NCI-H1105 (cell line): ENCODE measurements at regions not wholly inside any gene's neighbourhood (a gene's known extent, or its start where the extent isn't known, plus 50 kb on each side); places are given as distances from the start of the nearest gene placed in this dataset.
"Not testable (repeated sequence)": the region's sequence is repeated elsewhere in the genome, so short reads cannot be mapped to it uniquely, and the experiment has no call there.

Experiments used
- DNase-seq: peaks from one replicate; lab custom pipeline; 2025; lab: John Stamatoyannopoulos, UW

GRCh38 chr19:27714857-27715256, 1498.1 kb downstream of the UQCRFS1 start:
- no peak for DNase-seq

- DNase-seq = no peak
Measured at GRCh38 chr19:27709496-27709895, 1503.5 kb downstream of the UQCRFS1 start.

GRCh38 chr19:27708986-27709385, 1504.0 kb downstream of the UQCRFS1 start:
- DNase-seq = not testable (repeated sequence)

GRCh38 chr19:27707026-27707425, 1505.9 kb downstream of the UQCRFS1 start:
- not testable (repeated sequence) for DNase-seq

DNA sequence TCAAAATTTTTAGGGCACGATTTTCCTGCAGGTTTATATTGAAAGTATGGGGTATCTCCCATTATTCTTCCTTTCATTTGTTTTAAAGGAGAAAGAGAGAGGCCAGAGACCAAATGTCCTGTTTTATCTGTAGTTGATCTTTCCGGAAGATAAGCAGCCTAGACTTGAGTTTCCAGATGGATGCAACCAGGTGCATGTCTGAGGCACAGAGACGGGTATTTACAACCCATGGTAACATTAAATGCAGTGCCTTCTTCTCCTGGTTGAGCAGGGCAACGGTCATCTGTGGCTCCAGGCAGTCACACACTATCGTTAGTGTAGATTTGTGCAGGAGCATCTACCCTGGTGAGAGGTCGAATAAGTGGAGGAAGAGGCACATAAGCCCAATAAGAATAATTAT, 1507.1 kb downstream of the UQCRFS1 start:
- DNase-seq = no peak

DNA sequence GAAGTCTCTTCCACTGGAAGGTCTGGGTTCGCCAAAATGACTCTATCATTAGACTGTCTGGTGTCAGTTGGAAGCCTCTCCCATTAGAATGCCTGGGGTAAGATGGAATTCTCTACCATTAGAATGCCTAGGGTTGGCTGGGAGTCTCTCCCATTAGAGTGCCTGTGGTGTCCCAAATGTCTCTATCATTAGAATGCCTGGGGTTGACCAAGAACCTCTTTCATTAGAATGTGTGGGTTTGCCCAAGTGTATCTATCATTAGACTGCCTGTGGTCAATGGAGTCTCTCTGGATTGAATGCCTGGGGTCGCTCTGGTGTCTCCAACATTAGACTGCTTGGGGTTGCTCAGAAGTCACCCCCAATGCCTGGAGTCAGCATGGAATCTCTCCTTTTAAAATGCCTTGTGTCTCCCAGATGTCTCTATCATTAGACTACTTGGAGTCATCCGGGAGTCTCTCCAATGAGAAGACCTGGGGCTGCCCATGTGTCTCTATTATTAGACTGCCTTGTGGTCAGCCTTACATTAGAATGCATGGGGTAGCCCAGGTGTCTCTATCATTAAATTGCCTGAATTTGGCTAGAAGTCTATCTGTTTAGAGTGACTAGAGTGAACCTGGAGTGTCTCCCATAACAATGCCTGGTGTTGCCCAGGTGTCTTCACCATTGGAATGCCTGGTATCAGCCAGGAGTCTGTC, 1518.4 kb downstream of the UQCRFS1 start:
- DNase-seq = no peak

GRCh38 chr19:27691991-27692390, 1521.0 kb downstream of the UQCRFS1 start:
- no peak for DNase-seq

DNA sequence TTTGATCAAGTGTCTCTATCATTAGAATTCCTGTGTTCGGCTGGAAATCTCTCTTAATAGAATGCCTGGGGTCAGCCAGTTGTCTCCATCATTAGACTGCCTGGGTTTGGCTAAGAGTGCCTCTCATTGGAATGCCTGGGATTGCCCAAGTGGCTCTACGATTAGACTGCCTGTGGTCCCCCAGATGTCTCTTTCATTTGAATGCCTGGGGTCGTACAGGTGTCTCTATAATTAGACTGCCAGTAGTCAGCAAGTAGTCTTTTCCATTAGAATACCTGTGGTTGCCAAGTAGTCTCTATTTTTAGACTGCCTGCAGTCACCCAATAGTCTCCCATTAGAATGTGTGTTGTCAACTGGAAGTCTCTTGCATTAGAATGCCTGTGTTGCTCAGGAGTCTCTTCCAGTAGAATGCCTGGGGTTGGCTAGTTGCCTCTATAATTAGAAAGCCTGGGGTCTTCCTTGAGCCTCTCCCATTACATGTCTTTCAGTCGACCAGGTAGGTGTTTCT, 1523.2 kb downstream of the UQCRFS1 start:
- no peak for DNase-seq

GRCh38 chr19:27684293-27684692, 1528.7 kb downstream of the UQCRFS1 start:
- no peak for DNase-seq

DNA sequence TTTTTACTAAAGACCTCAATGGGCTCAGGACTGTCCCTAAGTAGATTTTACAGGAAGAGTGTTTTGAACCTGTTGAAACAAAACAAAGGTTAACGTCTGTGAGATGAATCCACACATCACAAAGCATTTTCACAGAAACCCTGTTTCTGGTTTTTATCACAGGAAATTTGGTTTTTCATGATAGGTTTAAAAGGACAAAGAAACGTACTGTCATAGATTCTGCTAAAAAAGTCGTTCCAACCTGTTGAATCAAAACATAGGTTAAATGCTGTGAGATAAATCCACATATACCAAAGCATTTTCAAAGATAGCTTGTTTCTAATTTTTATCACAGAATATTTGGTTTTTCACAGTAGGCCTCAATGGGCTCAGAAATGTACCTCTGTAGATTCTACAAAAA, 1531.0 kb downstream of the UQCRFS1 start:
- DNase-seq = no peak

DNA sequence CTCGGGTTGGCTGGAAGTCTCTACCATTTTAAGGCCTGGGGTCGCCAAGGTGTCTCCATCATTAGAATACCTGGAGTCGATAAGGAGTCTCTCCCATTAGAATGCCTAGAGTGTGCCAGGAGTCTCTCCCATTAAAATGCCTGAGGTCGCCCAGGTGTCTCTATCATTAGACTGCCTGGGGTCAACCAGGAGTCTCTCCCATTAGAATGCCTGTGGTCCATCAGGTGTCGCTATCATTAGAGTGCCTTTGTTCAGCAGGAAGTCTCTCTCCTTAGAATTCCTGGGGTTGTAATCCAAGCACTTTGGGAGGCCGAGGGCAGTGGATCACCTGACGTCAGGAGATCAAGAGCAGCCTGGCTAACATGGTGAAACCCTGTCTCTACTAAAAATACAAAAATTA, 1533.0 kb downstream of the UQCRFS1 start:
- no peak for DNase-seq

DNA sequence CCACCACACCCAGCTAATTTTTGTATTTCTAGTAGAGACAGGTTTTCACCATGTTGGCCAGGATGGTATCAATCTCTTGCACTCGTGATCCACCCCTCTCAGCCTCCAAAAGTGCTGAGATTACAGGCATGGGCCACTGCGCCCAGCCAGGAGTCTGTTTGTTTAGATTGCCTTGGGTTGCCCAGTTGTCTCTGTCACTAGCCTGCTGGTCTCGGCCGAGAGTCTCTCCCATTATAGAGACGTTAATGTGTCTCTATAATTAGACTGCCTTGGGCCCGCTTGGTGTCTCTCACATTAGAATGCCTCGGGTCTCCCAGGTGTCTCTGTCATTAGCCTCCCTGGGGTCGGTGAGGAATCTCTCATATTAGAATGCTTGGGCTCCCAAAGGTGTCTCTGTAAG, 1533.6 kb downstream of the UQCRFS1 start:
- no peak for DNase-seq

DNA sequence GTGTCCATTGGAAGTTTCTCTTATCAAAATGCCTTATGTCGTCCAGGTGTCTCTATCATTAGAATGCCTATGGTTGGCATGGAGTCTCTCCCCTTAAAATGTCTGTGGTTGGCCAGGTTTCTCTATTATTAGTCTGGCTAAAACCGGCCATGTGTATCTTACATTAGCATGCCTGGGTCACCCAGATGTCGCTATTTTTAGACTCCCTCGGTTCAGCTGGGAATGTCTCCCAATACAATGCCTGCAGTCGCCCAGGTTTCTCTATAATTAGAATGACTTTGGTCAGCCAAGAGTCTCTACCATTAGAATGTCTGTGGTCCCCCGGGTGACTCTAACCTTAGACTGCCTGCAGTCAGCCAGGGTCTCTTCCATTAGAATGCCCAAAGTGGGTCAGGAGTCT, 1536.1 kb downstream of the UQCRFS1 start:
- DNase-seq = no peak

- DNase-seq = no peak
Measured at GRCh38 chr19:27676334-27676733, 1536.6 kb downstream of the UQCRFS1 start.

DNA sequence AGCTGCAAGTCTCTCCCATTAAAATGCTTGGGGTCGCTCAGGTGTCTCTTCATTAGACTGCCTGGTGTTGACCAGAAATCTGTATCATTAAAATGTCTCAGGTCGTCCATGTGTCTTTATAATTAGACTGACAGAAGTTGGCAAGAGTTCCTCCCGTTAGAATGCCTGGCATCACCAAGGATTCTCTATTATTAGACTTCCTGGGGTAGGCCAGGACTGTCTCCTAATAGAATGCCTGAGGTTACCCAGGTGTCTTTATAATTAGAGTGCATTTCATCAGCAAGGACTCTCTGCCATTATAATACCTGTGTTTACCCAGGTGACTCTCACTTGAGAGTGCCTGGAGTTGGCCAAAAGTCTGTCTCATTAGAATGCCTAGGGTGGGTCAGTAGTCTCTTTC, 1537.2 kb downstream of the UQCRFS1 start:
- no peak for DNase-seq

DNA sequence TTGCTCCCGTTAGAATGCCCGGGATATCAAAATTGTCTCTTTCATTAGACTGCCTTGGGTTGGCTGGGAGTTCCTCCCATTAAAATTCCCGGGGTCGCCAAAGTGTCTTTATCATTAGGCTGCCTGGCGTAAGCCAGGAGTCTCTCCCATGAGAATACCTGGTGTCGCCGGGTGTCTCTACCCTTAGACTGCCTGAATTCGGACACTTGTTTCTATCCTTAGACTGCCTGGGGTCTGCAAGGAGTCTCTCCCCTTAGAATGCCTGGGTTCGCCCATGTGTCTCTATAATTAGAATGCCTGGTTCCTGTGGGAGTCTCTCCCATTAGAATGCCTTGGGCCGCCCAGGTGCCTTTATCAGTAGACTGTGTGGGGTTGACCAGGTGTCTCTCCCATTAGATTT, 1538.2 kb downstream of the UQCRFS1 start:
- DNase-seq = no peak

- DNase-seq = no peak
Measured at GRCh38 chr19:27673986-27674385, 1539.0 kb downstream of the UQCRFS1 start.

DNA sequence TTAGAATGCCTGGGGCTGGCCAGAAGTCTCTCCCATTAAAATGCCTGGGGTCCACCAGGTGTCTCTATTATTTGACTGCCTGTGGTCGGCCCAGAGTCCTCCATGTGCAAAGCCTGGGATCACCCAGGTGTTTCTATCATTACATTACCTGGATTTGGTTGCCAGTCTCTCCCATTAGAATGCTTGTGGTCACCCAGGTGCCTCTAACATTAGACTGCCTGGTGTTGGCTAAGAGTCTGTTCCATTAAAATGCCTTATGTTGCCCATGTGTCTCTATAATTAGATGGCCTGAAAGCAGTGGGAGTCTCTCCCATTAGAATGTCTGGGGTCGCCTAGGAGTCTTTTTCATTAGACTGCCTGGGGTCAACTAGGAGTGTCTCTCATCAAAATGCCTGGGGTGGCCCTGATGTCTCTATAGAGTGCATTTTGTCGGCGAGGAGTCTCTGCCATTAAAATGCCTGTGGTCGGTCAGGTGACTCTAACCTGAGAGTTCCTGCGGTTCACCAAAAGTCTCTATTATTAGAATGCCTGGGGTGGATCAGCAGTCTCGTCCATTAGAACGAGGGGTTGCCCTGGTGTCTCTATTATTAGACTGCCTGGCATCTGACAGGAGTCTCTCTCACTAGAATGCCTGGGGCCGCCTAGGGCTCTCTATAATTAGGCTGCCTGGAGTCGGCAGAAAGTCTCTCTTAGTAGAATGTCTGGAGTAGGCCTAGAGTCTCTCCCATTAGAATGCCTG, 1540.5 kb downstream of the UQCRFS1 start:
- no peak for DNase-seq

DNA sequence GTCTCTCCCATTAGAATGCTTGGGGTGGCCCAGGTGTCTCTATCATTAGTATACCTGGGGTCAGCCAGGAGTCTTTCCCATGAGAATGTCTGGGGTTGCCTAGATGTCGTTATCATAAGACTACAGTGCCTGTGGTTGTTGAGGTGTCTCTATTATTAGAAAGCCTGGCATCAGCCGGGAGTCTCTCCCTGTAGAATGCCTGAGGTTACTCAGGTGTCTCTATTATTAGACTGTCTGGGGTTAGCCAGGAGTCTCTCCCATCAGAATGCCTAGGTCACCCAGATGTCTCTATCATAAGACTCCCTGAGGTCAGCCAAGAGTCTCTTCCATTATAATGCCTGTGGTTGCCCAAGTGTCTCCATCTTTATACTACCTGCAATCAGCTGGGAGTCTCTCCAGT, 1541.1 kb downstream of the UQCRFS1 start:
- no peak for DNase-seq

DNA sequence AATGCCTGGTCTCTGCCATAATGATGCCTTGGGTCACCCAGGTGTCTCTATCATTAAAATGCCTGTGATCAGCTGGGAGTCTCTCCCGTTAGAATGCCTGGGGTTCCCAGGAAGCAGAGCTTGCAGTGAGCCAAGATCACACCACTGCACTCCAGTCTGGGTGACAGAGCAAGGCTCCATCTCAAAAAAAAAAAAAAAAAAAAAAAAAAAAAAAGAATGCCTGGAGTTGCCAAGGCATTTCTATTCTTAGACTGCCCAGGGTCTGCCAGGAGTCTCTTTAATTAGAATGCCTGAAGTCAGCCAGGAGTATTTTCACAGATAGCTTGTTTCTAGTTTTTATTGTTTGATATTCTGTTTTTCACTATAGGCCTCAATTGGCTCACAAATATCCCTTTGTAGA, 1552.5 kb downstream of the UQCRFS1 start:
- no peak for DNase-seq

- DNase-seq = no peak
Measured at GRCh38 chr19:27657271-27658051, 1555.5 kb downstream of the UQCRFS1 start.

GRCh38 chr19:27654266-27654990, 1558.5 kb downstream of the UQCRFS1 start:
- DNase-seq = no peak
